ENCODE measurements at regions not wholly inside any gene's neighbourhood (a gene's known extent, or its start where the extent isn't known, plus 50 kb on each side); places are given as distances from the start of the nearest gene placed in this dataset.

- Histone ChIP-seq H3T11ph (ENCODE audit: low read length) (no peak overlapping the region), H3K79me1 (ENCODE audit: insufficient read depth, low read depth, low read length, poor library complexity, severe bottlenecking) (no peaks in the 10 kb centered on the region), H3K18ac (ENCODE audit: insufficient read length, low read depth, low read length) (no peak overlapping the region), H3K9ac (ENCODE audit: extremely low read depth, insufficient read length, low read length) (no peak overlapping the region), H2BK5ac (ENCODE audit: insufficient read length, low read length) (no peak overlapping the region), H2BK20ac (ENCODE audit: low read depth, low read length, poor library complexity, severe bottlenecking) (no peak overlapping the region), H2BK15ac (ENCODE audit: low read depth, low read length) (no peak overlapping the region), H2AK5ac (ENCODE audit: insufficient read length, low read length) (no peak overlapping the region), H4K5ac (ENCODE audit: insufficient read length, low read depth, low read length) (no peak overlapping the region), H3K23me2 (ENCODE audit: insufficient read length, low read depth, low read length, poor library complexity, severe bottlenecking) (no peaks in the 10 kb centered on the region), H3K23ac (ENCODE audit: insufficient read length, low read depth, low read length) (no peak overlapping the region), H3K4me1 (ENCODE audit: insufficient read depth, low read length) (no peaks in the 10 kb centered on the region), H4K8ac (replicated peaks; ENCODE audit: insufficient read length, low read depth, low read length) (no peak overlapping the region), H3K4me2 (ENCODE audit: insufficient read depth, insufficient read length, low read length) (no peak overlapping the region), H4K91ac (ENCODE audit: insufficient read length, low read depth, low read length) (no peak overlapping the region), H2BK12ac (ENCODE audit: insufficient read length, low read depth, low read length) (no peak overlapping the region), H3K14ac (ENCODE audit: insufficient read depth, low read length) (no peak overlapping the region; the same call in 1 of the 2 replicates), H3K27ac (ENCODE audit: insufficient read length, low read depth, low read length) (no peak overlapping the region), H3K56ac (ENCODE audit: insufficient read length, low read depth, low read length) (no peak overlapping the region), H2BK120ac (ENCODE audit: low read depth, low read length, poor library complexity, severe bottlenecking) (no peak overlapping the region), H3K79me2 (ENCODE audit: insufficient read depth, low read length) (no peaks in the 10 kb centered on the region), H2AFZ (ENCODE audit: low read length) (no peak overlapping the region), H3K27me3 (ENCODE audit: insufficient read depth, low read length) (no peaks in the 10 kb centered on the region; the same call in 1 of the 2 replicates), H4K20me1 (ENCODE audit: control insufficient read depth, insufficient read depth, insufficient read length) (no peaks in the 10 kb centered on the region), H3K4ac (ENCODE audit: low read depth, low read length) (no peak overlapping the region), H3K9me3 (ENCODE audit: control insufficient read depth, low read depth, low read length) (peaks cover 3% of the 10 kb centered on the region)
- no peak for TF ChIP-seq CTCF (conservative IDR thresholded peaks at IDR 0.05)
- DNase-seq: no peak
- H3K4me1 Mint-ChIP-seq: peaks cover 4 to 15% of the 10 kb centered on the region in 2 experiments; a peak in 3 of 4 replicates
- H3K4me3 Mint-ChIP-seq: no peak overlapping the region
- H3K36me3 Mint-ChIP-seq (ENCODE audit: insufficient read depth in 1 of 3, low read depth in 3 of 3): peaks cover under 1 to 20% (median 8%) of the 10 kb centered on the region in 3 experiments; a peak in 6 of 7 replicates
- H3K9me3 Mint-ChIP-seq: peaks cover 21 to 22% of the 10 kb centered on the region in 2 experiments
- WGBS (ENCODE audit: extremely low coverage, insufficient read length, low lambda C conversion rate): no CpG with 5 or more reads among the region's 15 CpGs
- peaks cover 2% of the 10 kb centered on the region for H3K27me3 Mint-ChIP-seq (ENCODE audit: low read depth)
- no peak overlapping the region for H3K27ac Mint-ChIP-seq
Measured at GRCh38 chr3:127052121-127052561, 69.2 kb downstream of the PLXNA1 start.

All from H9 (cell line).